GM20000 (cell line): ENCODE measurements at regions not wholly inside any gene's neighbourhood (a gene's known extent, or its start where the extent isn't known, plus 50 kb on each side); places are given as distances from the start of the nearest gene placed in this dataset.
"Not testable (repeated sequence)": the region's sequence is repeated elsewhere in the genome, so short reads cannot be mapped to it uniquely, and the experiment has no call there.

Source experiments
- DNase-seq: peaks from one replicate; pipeline ENCODE4 v3.0.0; 2012; ENCODE audit warnings: low spot score
- CTCF ChIP-seq: IDR thresholded peaks from 2 replicates; pipeline ENCODE4 v1.5.1; 2012; ENCODE audit warnings: mild to moderate bottlenecking, control low read depth; ENCODE audit errors: extremely low read depth, missing control alignments

DNA sequence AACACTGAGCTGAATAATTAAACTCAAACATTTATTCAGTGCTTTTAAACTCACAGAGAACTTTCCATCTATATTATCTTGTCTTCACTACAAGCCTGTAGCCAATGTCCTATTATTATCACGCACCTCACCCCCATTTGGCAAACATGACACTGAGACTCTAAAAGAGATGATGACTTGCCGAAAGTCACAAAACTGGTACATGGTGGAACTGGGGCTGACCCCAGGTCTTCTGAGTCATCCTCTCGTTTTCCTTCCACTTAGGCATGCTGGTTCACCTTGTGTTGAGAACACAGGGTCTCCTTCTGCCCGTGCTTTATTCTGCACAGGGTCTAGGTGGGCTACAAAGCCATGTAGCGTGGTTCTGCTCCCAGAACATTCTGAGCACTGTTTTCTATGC, 230.0 kb upstream of the MGAT5 start:
- TF ChIP-seq CTCF, result no peak
- no peak for DNase-seq

- TF ChIP-seq CTCF, result no peak
Observed at GRCh38 chr2:134027980-134028379, 225.9 kb upstream of the MGAT5 start.

GRCh38 chr2:134029418-134029817, 224.5 kb upstream of the MGAT5 start:
- no peak for DNase-seq
- no peak for TF ChIP-seq CTCF

More at GRCh38 chr2:134027980-134028379, 225.9 kb upstream of the MGAT5 start:
- DNase-seq, result no peak

DNA sequence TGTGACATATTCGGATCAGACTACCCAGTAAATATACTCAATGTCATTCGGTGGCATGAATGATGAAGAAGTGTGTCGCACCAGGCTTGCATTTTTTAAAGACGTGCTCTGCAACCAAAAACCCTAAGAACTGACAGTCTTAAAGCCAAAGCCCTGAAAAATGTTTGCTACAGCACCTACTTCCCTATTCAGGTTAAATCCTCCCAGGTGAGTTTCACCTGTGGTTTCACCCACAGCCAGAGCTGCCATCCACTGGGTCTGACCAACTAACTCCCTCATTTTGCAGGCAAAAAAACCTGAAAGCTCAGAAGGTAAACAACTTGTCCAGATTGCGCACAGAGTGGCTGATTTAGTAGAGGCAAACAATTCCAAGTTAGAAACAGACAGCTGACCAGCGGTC, 222.3 kb upstream of the MGAT5 start:
- no peak for DNase-seq
- no peak for TF ChIP-seq CTCF

- TF ChIP-seq CTCF, result no peak
- DNase-seq, result no peak
Observed at GRCh38 chr2:134035605-134036370, 218.1 kb upstream of the MGAT5 start.

GRCh38 chr2:134039912-134040581, 213.8 kb upstream of the MGAT5 start:
- TF ChIP-seq CTCF, result no peak
- DNase-seq, result no peak

GRCh38 chr2:134040626-134041172, 213.2 kb upstream of the MGAT5 start:
- not testable (repeated sequence) for DNase-seq
